Osteocyte (in vitro differentiated cells): ENCODE measurements at regions not wholly inside any gene's neighbourhood (a gene's known extent, or its start where the extent isn't known, plus 50 kb on each side); places are given as distances from the start of the nearest gene placed in this dataset.

Experiments used
- DNase-seq: peaks from one replicate; pipeline ENCODE4 v3.0.0; 2021; ENCODE audit warnings: mixed read lengths; ENCODE audit not compliant: unreplicated experiment; ENCODE audit errors: extremely low spot score
- H3K27ac Mint-ChIP-seq: one replicate; pipeline ENCODE4 v1.8.0; 2021; ENCODE audit warnings: mild to moderate bottlenecking, mixed read lengths; ENCODE audit not compliant: unreplicated experiment
- H3K27me3 Mint-ChIP-seq: one replicate; pipeline ENCODE4 v1.8.0; 2021; ENCODE audit warnings: mixed read lengths; ENCODE audit not compliant: unreplicated experiment
- H3K36me3 Mint-ChIP-seq: one replicate; pipeline ENCODE4 v1.8.0; 2021; ENCODE audit warnings: mixed read lengths; ENCODE audit not compliant: unreplicated experiment
- H3K4me1 Mint-ChIP-seq: one replicate; pipeline ENCODE4 v1.8.0; 2021; ENCODE audit warnings: mixed read lengths; ENCODE audit not compliant: unreplicated experiment
- H3K4me3 Mint-ChIP-seq: one replicate; pipeline ENCODE4 v1.8.0; 2021; ENCODE audit warnings: mild to moderate bottlenecking, moderate library complexity, mixed read lengths; ENCODE audit not compliant: unreplicated experiment
- H3K9me3 Mint-ChIP-seq: one replicate; pipeline ENCODE4 v1.8.0; 2021; ENCODE audit warnings: mixed read lengths; ENCODE audit not compliant: unreplicated experiment
- TF ChIP-seq, protein P1 (sequence below): fragments of 200-600 bp; sonication (generic); IDR thresholded peaks from 2 replicates; pipeline ENCODE4 v1.5.0; 2021; ENCODE audit warnings: antibody characterized with exemption, mild to moderate bottlenecking, moderate library complexity

DNA sequence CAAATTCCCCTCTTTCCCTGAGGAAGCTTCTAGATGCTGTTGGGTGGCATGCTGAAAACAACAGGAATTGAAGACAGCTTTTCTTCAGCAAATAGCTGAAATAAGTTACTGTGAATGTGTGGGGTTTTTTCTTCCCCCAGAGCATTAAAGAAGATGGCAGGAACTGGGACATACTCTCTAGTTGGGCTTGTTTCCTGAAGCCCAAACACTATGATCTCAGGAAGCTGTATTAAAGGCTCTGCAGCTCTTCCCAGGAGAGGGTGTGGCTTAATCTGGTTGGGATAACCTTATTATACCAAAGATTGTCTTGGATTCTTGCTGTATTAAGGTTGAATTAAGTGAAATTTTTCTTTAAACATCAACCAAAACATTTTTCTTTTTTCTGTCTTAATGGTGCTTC is 64.9 kb upstream of the LMO4 start:
- no peak overlapping the region for H3K4me3 Mint-ChIP-seq
- DNase-seq = no peak
- no peaks in the 10 kb centered on the region for H3K36me3 Mint-ChIP-seq
- no peak overlapping the region for H3K27ac Mint-ChIP-seq
- no peaks in the 10 kb centered on the region for H3K4me1 Mint-ChIP-seq
- H3K27me3 Mint-ChIP-seq = peaks cover 2% of the 10 kb centered on the region
- TF ChIP-seq, protein P1, sequence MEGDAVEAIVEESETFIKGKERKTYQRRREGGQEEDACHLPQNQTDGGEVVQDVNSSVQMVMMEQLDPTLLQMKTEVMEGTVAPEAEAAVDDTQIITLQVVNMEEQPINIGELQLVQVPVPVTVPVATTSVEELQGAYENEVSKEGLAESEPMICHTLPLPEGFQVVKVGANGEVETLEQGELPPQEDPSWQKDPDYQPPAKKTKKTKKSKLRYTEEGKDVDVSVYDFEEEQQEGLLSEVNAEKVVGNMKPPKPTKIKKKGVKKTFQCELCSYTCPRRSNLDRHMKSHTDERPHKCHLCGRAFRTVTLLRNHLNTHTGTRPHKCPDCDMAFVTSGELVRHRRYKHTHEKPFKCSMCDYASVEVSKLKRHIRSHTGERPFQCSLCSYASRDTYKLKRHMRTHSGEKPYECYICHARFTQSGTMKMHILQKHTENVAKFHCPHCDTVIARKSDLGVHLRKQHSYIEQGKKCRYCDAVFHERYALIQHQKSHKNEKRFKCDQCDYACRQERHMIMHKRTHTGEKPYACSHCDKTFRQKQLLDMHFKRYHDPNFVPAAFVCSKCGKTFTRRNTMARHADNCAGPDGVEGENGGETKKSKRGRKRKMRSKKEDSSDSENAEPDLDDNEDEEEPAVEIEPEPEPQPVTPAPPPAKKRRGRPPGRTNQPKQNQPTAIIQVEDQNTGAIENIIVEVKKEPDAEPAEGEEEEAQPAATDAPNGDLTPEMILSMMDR = no peak
- peaks cover 5% of the 10 kb centered on the region for H3K9me3 Mint-ChIP-seq

GRCh38 chr1:87264976-87265375 is 63.7 kb upstream of the LMO4 start:
- no peaks in the 10 kb centered on the region for H3K36me3 Mint-ChIP-seq
- TF ChIP-seq, protein P1 = no peak
- DNase-seq = no peak
- H3K4me1 Mint-ChIP-seq = no peaks in the 10 kb centered on the region
- H3K9me3 Mint-ChIP-seq = no peaks in the 10 kb centered on the region
- H3K27ac Mint-ChIP-seq = no peak overlapping the region
- no peaks in the 10 kb centered on the region for H3K27me3 Mint-ChIP-seq
- no peak overlapping the region for H3K4me3 Mint-ChIP-seq

- TF ChIP-seq, protein P1 = no peak
- Mint-ChIP-seq H3K27ac (no peak overlapping the region), H3K27me3 (no peaks in the 10 kb centered on the region), H3K9me3 (no peaks in the 10 kb centered on the region), H3K4me1 (no peaks in the 10 kb centered on the region), H3K4me3 (no peak overlapping the region), H3K36me3 (no peaks in the 10 kb centered on the region)
- no peak for DNase-seq
Observed at GRCh38 chr1:87265786-87266185, 62.9 kb upstream of the LMO4 start.

- no peak overlapping the region for H3K4me3 Mint-ChIP-seq
- no peaks in the 10 kb centered on the region for H3K4me1 Mint-ChIP-seq
- DNase-seq = no peak
- peaks cover 3% of the 10 kb centered on the region for H3K27me3 Mint-ChIP-seq
- no peaks in the 10 kb centered on the region for H3K36me3 Mint-ChIP-seq
- TF ChIP-seq, protein P1 = no peak
- H3K9me3 Mint-ChIP-seq = no peaks in the 10 kb centered on the region
- H3K27ac Mint-ChIP-seq = no peak overlapping the region
Observed at GRCh38 chr1:87268111-87268510, 60.6 kb upstream of the LMO4 start.

- Mint-ChIP-seq H3K4me1 (no peaks in the 10 kb centered on the region), H3K9me3 (no peaks in the 10 kb centered on the region), H3K27me3 (peaks cover 3% of the 10 kb centered on the region), H3K36me3 (no peaks in the 10 kb centered on the region), H3K4me3 (no peak overlapping the region), H3K27ac (no peak overlapping the region)
- no peak for DNase-seq
- TF ChIP-seq, protein P1 = no peak
Observed at GRCh38 chr1:87269921-87270320, 58.8 kb upstream of the LMO4 start.
